Cardiac muscle cell (in vitro differentiated cells and primary cell): ENCODE measurements at regions not wholly inside any gene's neighbourhood (a gene's known extent, or its start where the extent isn't known, plus 50 kb on each side); places are given as distances from the start of the nearest gene placed in this dataset.

Experiments used
- DNase-seq, 2 donors: peaks; one replicate each; pipeline versions ENCODE4 v3.0.0 to v3.0.0-alpha.2; 2010 to 2017; ENCODE audit warnings: low read depth in 1 of 2, low spot score in 1 of 2
- H3K27ac ChIP-seq: fragments of 200-600 bp; sonication (generic); 2 replicates; pipeline ENCODE4 v1.5.1; 2016
- H3K27me3 ChIP-seq: fragments of 200-600 bp; sonication (generic); 2 replicates; pipeline ENCODE4 v1.6.0; 2016; ENCODE audit warnings: control low read depth
- H3K36me3 ChIP-seq: fragments of 200-600 bp; sonication (generic); 2 replicates; pipeline ENCODE4 v1.5.1; 2016; ENCODE audit warnings: control low read depth
- H3K4me1 ChIP-seq: fragments of 200-600 bp; sonication (generic); 2 replicates; pipeline ENCODE4 v1.8.1; 2017; ENCODE audit warnings: low read depth, mild to moderate bottlenecking, mixed run types
- H3K4me3 ChIP-seq: fragments of 200-600 bp; sonication (generic); 2 replicates; pipeline ENCODE4 v1.5.1; 2016; ENCODE audit warnings: mild to moderate bottlenecking
- H3K9me3 ChIP-seq: fragments of 200-600 bp; sonication (generic); 2 replicates; pipeline ENCODE4 v1.5.1; 2017; ENCODE audit warnings: low read depth, mild to moderate bottlenecking, control low read depth
- TF ChIP-seq, protein P1 (sequence below): IDR thresholded peaks from 2 replicates; pipeline ENCODE4 v1.5.1; 2012; ENCODE audit warnings: low read depth, mild to moderate bottlenecking, low read length

DNA sequence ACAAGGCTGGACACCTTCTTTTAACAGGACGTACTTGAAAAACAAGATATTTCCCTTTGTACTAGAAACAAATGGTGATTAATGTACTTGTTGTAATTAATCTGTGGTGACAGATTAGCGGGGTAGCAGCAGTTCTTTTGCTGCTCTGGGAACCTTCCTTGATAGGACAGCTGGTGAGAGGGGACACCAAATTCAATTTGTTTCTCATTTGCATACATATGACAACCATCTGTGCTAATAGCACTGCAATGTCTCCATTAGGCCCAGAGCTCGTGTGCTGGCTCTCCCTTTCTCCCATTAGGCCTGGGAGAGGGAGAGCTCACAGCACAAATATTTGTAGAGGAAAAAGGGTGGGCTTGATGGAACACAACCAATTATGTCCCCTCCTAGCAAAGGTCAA lies 221.0 kb upstream of the HS3ST3A1 start:
- Histone ChIP-seq H3K27ac (no peak overlapping the region), H3K27me3 (peaks cover 3% of the 10 kb centered on the region), H3K36me3 (no peaks in the 10 kb centered on the region), H3K4me1 (no peaks in the 10 kb centered on the region), H3K9me3 (no peaks in the 10 kb centered on the region), H3K4me3 (no peak overlapping the region)
- DNase-seq: no peak
- TF ChIP-seq, protein P1, sequence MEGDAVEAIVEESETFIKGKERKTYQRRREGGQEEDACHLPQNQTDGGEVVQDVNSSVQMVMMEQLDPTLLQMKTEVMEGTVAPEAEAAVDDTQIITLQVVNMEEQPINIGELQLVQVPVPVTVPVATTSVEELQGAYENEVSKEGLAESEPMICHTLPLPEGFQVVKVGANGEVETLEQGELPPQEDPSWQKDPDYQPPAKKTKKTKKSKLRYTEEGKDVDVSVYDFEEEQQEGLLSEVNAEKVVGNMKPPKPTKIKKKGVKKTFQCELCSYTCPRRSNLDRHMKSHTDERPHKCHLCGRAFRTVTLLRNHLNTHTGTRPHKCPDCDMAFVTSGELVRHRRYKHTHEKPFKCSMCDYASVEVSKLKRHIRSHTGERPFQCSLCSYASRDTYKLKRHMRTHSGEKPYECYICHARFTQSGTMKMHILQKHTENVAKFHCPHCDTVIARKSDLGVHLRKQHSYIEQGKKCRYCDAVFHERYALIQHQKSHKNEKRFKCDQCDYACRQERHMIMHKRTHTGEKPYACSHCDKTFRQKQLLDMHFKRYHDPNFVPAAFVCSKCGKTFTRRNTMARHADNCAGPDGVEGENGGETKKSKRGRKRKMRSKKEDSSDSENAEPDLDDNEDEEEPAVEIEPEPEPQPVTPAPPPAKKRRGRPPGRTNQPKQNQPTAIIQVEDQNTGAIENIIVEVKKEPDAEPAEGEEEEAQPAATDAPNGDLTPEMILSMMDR: no peak

DNA sequence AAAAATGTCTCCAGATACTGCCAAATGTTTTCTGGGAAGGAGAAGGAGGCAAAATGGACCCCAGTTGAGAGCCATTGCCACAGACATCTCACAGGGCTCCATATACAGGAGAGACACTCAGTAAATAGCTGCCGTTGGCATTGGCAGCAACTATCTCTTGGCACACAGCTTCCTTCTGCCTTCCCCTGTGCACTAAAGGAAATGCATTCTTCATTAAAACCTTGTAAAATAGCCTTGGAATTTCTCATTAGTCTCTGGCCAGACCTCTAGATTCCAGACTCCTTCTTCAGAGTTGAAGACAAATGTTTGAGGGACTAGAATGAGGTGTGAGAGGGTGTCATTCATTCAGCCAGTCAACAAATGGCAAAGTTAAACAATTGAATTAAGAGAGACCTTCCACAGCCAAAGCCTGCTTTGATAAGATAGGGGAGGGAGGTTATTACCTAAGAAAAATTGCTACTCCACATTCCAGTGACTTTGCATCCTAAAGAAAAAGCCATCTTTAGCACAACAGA lies 223.9 kb upstream of the HS3ST3A1 start:
- no peaks in the 10 kb centered on the region for H3K4me1 ChIP-seq
- H3K4me3 ChIP-seq: no peak overlapping the region
- H3K36me3 ChIP-seq: no peaks in the 10 kb centered on the region
- TF ChIP-seq, protein P1: no peak
- DNase-seq: no peak
- no peaks in the 10 kb centered on the region for H3K9me3 ChIP-seq
- no peak overlapping the region for H3K27ac ChIP-seq
- no peaks in the 10 kb centered on the region for H3K27me3 ChIP-seq

DNA sequence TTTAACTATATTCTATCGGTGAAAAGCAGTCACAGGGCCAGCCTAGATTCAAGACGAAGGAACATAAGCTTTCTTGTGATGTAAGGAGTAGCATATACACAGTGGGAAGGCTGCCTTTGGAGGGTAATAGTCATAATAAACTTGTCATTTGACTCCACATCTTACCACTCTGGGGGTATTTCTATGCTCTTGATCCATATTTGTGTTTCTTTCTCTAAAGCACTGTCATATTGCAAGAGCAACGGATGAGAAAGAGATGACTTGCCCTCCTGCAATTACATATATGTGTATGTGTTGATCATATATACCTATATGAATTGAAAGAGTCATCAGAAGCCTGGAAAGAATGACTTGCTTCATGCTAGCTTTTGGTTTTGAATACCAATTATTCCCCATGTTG lies 225.4 kb upstream of the HS3ST3A1 start:
- no peak overlapping the region for H3K27ac ChIP-seq
- no peaks in the 10 kb centered on the region for H3K36me3 ChIP-seq
- DNase-seq: no peak
- H3K4me3 ChIP-seq: no peak overlapping the region
- H3K9me3 ChIP-seq: no peaks in the 10 kb centered on the region
- H3K4me1 ChIP-seq: no peaks in the 10 kb centered on the region
- H3K27me3 ChIP-seq: no peaks in the 10 kb centered on the region
- TF ChIP-seq, protein P1: no peak

DNA sequence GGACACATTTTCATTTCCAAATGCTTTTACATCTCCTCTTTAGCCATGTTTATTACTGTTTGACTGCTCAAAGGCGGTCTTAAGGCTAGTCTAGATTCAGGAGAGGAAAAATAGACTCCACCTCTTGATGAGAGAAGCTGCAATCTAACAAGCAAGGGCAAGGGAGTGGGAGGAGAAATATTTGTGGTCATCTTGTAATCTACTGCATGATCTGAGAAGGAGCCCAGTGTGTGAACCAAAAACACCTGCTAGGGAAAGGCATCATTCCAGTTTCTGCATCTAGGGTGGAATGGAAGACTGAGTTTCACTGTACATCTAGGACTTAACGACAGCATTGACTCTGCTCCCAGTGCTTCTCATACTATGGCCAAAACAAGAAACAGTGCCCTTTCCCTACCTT lies 232.2 kb upstream of the HS3ST3A1 start:
- H3K4me3 ChIP-seq: no peak overlapping the region
- TF ChIP-seq, protein P1: no peak
- no peak overlapping the region for H3K27ac ChIP-seq
- H3K9me3 ChIP-seq: no peaks in the 10 kb centered on the region
- H3K4me1 ChIP-seq: no peaks in the 10 kb centered on the region
- H3K36me3 ChIP-seq: no peaks in the 10 kb centered on the region
- no peak for DNase-seq
- no peaks in the 10 kb centered on the region for H3K27me3 ChIP-seq

DNA sequence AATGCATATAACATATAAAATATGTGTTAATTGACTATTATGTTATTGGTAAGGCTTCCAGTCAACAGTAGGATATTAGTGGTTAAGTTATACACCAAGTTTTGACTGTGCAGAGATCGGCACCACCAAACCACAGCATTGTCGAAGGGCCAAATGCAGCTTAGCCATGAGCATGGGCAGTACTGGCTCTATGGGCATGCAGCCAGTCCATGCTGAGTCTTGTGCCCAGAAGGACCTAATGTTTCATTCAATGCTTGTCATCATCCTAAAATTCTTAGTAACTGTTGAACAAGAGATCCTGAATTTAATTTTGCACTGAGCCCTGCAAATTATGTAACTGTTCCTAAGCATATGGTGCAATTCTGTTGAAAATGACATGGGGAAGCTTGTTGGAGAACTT lies 233.4 kb upstream of the HS3ST3A1 start:
- TF ChIP-seq, protein P1: no peak
- H3K36me3 ChIP-seq: no peaks in the 10 kb centered on the region
- no peaks in the 10 kb centered on the region for H3K4me1 ChIP-seq
- H3K27ac ChIP-seq: no peak overlapping the region
- no peak for DNase-seq
- H3K9me3 ChIP-seq: no peaks in the 10 kb centered on the region
- no peak overlapping the region for H3K4me3 ChIP-seq
- no peaks in the 10 kb centered on the region for H3K27me3 ChIP-seq

DNA sequence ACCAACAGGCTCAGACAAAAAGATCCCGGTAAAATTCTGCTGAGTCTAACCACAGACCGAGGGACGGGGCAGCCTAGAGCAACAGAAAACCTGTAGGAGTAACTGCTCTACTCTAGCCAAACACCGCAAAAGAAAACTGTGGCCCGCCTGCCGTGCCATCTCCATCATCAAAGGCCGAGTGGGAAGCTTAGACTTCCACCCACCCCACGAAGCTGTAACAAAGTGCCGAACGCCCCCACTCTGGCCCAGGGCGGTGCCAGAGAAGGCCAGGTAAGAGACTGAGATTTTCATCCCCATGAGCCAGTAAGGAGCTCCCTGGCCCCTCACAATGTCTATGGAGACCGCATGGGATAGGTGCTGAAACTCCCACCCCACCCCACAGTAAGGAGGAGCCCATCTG lies 231.9 kb upstream of the COX10 start:
- no peak overlapping the region for H3K4me3 ChIP-seq
- H3K4me1 ChIP-seq: no peaks in the 10 kb centered on the region
- H3K27ac ChIP-seq: no peak overlapping the region
- TF ChIP-seq, protein P1: no peak
- no peaks in the 10 kb centered on the region for H3K9me3 ChIP-seq
- H3K36me3 ChIP-seq: no peaks in the 10 kb centered on the region
- no peak for DNase-seq
- no peaks in the 10 kb centered on the region for H3K27me3 ChIP-seq
